ENCODE measurements at regions not wholly inside any gene's neighbourhood (a gene's known extent, or its start where the extent isn't known, plus 50 kb on each side); places are given as distances from the start of the nearest gene placed in this dataset.

DNA sequence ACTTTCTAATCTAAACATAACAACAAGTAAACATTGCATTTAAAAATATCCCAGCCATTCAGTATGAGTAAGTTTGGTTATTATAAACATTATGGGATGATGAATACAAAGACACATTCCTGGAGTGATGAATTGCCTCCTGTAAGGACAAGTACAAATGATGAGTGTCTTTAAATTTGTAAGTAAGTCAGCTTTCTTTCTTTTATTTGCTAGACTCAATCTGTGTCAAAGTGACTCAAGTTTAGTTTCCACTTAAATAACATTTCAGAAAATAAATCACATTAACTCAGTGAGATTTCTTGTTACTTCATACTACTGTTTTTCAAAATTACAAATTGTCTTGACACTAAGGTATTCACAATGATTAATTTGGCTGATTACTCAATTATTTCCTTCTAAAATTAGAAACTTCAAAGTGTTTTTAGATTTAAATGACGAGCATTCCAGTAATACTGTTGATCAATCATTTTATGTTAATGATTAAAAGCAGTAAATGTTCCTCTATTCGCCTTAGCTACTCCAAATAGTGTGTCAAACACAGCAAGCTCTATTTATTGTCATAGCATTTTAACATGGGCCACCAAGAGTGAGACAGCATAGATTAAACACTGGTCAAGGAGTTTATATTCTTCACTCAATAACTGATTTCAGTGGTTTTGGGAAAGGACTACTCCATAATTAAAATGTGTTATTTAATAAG is 658.0 kb upstream of the MDGA2 start:
- Histone ChIP-seq H4K20me1 (ENCODE audit: insufficient read depth, low read length) (no peaks in the 10 kb centered on the region), H3K4me2 (replicated peaks; ENCODE audit: extremely low read depth, low read length, poor library complexity, severe bottlenecking) (no peak overlapping the region), H3K4me3 (replicated peaks in 1 of 3; ENCODE audit: low read depth in 2 of 3, low read length in 3 of 3) (no peak overlapping the region), H3K27me3 (ENCODE audit: control insufficient read depth in 2 of 2, insufficient read depth in 2 of 2, low read length in 2 of 2) (no peaks in the 10 kb centered on the region), H3K4me1 (ENCODE audit: control insufficient read depth in 1 of 2, insufficient read depth in 2 of 2, low read length in 2 of 2) (no peaks in the 10 kb centered on the region), H3K27ac (ENCODE audit: low read depth in 1 of 2, low read length in 2 of 2) (no peak overlapping the region), H3K79me2 (ENCODE audit: insufficient read depth, low read length) (no peaks in the 10 kb centered on the region), H3K36me3 (replicated peaks in 1 of 2; ENCODE audit: control insufficient read depth in 1 of 2, insufficient read depth in 2 of 2, low read length in 2 of 2) (no peaks in the 10 kb centered on the region), H2AFZ (ENCODE audit: insufficient read depth, low read depth, low read length, poor library complexity, severe bottlenecking) (no peak overlapping the region), H3K9me3 (replicated peaks in 1 of 2; ENCODE audit: control insufficient read depth in 1 of 2, insufficient read depth in 1 of 2, low read length in 2 of 2) (peaks cover 0 to 4% of the 10 kb centered on the region in 2 donors), H3K9ac (ENCODE audit: insufficient read depth, low read length, poor library complexity, severe bottlenecking) (no peak overlapping the region)
- Mint-ChIP-seq H3K4me1 (no peaks in the 10 kb centered on the region), H3K27me3 (ENCODE audit: low read depth in 3 of 3) (peaks cover 0 to 3% (median 0%) of the 10 kb centered on the region in 3 donors), H3K36me3 (no peaks in the 10 kb centered on the region), H3K27ac (no peak overlapping the region), H3K9me3 (peaks cover 0 to 8% (median 5%) of the 10 kb centered on the region in 7 donors), H3K4me3 (no peak overlapping the region)
- intact Hi-C loops (cut with micrococcal nuclease) = no loop called here
- WGBS (ENCODE audit: insufficient coverage) = no CpG with 5 or more reads among the region's 2 CpGs
- TF ChIP-seq, protein P1, sequence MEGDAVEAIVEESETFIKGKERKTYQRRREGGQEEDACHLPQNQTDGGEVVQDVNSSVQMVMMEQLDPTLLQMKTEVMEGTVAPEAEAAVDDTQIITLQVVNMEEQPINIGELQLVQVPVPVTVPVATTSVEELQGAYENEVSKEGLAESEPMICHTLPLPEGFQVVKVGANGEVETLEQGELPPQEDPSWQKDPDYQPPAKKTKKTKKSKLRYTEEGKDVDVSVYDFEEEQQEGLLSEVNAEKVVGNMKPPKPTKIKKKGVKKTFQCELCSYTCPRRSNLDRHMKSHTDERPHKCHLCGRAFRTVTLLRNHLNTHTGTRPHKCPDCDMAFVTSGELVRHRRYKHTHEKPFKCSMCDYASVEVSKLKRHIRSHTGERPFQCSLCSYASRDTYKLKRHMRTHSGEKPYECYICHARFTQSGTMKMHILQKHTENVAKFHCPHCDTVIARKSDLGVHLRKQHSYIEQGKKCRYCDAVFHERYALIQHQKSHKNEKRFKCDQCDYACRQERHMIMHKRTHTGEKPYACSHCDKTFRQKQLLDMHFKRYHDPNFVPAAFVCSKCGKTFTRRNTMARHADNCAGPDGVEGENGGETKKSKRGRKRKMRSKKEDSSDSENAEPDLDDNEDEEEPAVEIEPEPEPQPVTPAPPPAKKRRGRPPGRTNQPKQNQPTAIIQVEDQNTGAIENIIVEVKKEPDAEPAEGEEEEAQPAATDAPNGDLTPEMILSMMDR (IDR thresholded peaks at IDR 0.05) = no peak
- no peak for DNase-seq

- TF ChIP-seq, protein P1 (IDR thresholded peaks at IDR 0.05) = no peak
- peaks cover 0 to 9% (median 2%) of the 10 kb centered on the region in 7 donors for H3K9me3 Mint-ChIP-seq
- H3K27ac ChIP-seq (ENCODE audit: low read depth in 1 of 2, low read length in 2 of 2) = no peak overlapping the region
- H3K27me3 ChIP-seq (ENCODE audit: control insufficient read depth in 2 of 2, insufficient read depth in 2 of 2, low read length in 2 of 2) = no peaks in the 10 kb centered on the region
- no peak overlapping the region for H3K4me3 ChIP-seq (replicated peaks in 1 of 3; ENCODE audit: low read depth in 2 of 3, low read length in 3 of 3)
- intact Hi-C loops (cut with micrococcal nuclease) = no loop called here
- peaks cover 0 to 3% (median 0%) of the 10 kb centered on the region in 3 donors for H3K27me3 Mint-ChIP-seq (ENCODE audit: low read depth in 3 of 3)
- H2AFZ ChIP-seq (ENCODE audit: insufficient read depth, low read depth, low read length, poor library complexity, severe bottlenecking) = no peak overlapping the region
- no peak overlapping the region for H3K9ac ChIP-seq (ENCODE audit: insufficient read depth, low read length, poor library complexity, severe bottlenecking)
- H3K36me3 Mint-ChIP-seq = no peaks in the 10 kb centered on the region
- no peaks in the 10 kb centered on the region for H3K79me2 ChIP-seq (ENCODE audit: insufficient read depth, low read length)
- H3K36me3 ChIP-seq (replicated peaks in 1 of 2; ENCODE audit: control insufficient read depth in 1 of 2, insufficient read depth in 2 of 2, low read length in 2 of 2) = no peaks in the 10 kb centered on the region
- no peak overlapping the region for H3K27ac Mint-ChIP-seq
- DNase-seq = no peak
- H3K4me1 Mint-ChIP-seq = no peaks in the 10 kb centered on the region
- no CpG with 5 or more reads among the region's 1 CpG for WGBS (ENCODE audit: insufficient coverage)
- H3K4me1 ChIP-seq (ENCODE audit: control insufficient read depth in 1 of 2, insufficient read depth in 2 of 2, low read length in 2 of 2) = no peaks in the 10 kb centered on the region
- no peak overlapping the region for H3K4me2 ChIP-seq (replicated peaks; ENCODE audit: extremely low read depth, low read length, poor library complexity, severe bottlenecking)
- peaks cover 0 to 4% of the 10 kb centered on the region in 2 donors for H3K9me3 ChIP-seq (replicated peaks in 1 of 2; ENCODE audit: control insufficient read depth in 1 of 2, insufficient read depth in 1 of 2, low read length in 2 of 2)
- H4K20me1 ChIP-seq (ENCODE audit: insufficient read depth, low read length) = no peaks in the 10 kb centered on the region
- H3K4me3 Mint-ChIP-seq = no peak overlapping the region
Observed at GRCh38 chr14:48331421-48331820, 656.0 kb upstream of the MDGA2 start.
